GM19035 (cell line): ENCODE measurements at regions not wholly inside any gene's neighbourhood (a gene's known extent, or its start where the extent isn't known, plus 50 kb on each side); places are given as distances from the start of the nearest gene placed in this dataset.
"Not testable (repeated sequence)": the region's sequence is repeated elsewhere in the genome, so short reads cannot be mapped to it uniquely, and the experiment has no call there.

ENCODE experiments used
- ATAC-seq: cut with Tn5 transposase; IDR thresholded peaks from one replicate; pipeline ENCODE4 v1.9.1; 2021; ENCODE audit not compliant: unreplicated experiment

DNA sequence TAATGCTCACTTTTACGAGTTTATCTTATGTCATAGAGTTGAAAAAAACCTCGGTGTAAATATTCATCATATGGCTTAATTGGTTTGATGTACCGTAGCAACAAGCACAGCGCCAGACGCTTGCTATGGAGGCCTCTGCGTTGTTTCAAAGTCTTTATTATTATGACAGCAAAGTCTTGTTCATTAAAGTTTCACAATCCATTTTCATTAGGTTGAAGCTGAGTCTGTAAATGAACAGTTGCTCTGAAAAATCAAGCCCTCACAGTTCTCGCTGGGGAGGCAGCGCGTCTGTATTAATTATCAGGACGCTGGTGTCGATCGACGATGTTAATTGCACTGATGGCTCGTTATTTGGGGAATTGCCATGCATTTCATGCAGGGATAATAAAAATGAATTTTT, 185.6 kb downstream of the INSC start:
- no peak for ATAC-seq

DNA sequence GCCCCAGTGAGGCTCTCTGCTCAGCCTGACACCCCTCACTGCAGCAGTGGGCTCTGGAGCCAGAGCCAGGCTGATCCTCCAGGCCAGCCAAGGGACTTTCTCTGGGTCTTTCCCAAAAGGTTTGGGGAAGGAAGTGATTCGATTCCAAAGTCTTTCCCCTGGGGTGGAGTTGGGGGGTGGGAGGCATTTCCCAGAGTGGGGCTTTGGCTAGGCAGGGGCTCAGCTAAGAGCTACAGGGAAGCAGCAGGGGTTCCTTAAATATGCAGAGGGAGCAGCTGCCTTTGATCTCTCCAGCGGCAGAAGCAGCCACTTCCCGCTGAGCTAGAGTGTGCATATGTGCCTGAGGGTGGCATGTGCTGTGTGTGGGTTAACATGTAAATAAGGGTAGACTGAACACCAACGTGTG, 192.9 kb downstream of the INSC start:
- ATAC-seq = no peak

- no peak for ATAC-seq
Observed at GRCh38 chr11:15308840-15309239, 194.1 kb downstream of the INSC start.

GRCh38 chr11:15309296-15309695, 194.6 kb downstream of the INSC start:
- ATAC-seq = no peak

- no peak for ATAC-seq
Observed at GRCh38 chr11:15313862-15314261, 199.1 kb downstream of the INSC start.

GRCh38 chr11:15318814-15319213, 204.1 kb downstream of the INSC start:
- no peak for ATAC-seq

DNA sequence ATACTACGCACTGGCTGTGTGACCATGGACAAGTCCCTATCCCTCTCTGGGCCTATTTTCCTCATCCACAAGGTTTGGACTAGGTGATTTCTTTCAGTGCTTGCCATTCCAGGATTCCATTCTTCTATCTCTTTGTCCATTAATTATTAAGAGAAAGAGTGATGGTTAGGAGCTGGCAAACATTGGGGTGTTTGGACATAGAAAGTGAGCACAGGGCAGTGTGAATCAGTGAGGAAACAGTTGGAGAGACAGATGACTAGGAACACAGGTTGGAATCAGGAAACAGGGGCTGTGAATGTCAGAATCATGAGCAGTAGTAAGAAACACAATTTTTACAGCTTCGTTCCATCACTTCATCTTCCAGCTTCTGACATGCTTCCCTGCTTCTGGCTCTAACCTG, 211.8 kb downstream of the INSC start:
- ATAC-seq = no peak

- no peak for ATAC-seq
Observed at GRCh38 chr11:15327786-15328231, 213.1 kb downstream of the INSC start.

GRCh38 chr11:15333407-15333806, 218.7 kb downstream of the INSC start:
- ATAC-seq = no peak

DNA sequence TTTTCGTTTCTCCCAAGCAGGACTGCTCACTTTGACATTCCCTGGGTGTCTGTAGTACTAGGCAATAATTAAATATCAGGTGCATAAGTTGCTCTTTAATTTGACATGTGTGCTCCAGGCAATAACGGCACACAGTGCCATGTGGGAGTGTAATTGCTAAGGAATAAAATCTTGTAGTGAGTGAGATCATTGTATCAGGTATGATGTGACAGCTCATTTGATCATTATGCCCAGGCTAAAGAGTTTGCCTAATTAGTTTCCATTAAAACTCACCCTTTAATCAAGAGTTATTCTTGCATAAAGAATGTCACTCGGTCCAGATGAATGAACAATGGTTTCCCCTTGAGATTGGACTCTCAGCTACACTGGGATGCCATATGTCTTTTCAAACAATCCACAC, 220.0 kb downstream of the INSC start:
- ATAC-seq = no peak

GRCh38 chr11:15336021-15336420, 221.3 kb downstream of the INSC start:
- ATAC-seq = no peak

GRCh38 chr11:15339302-15339701, 224.6 kb downstream of the INSC start:
- ATAC-seq = no peak

GRCh38 chr11:15341587-15341986, 226.9 kb downstream of the INSC start:
- ATAC-seq = no peak

DNA sequence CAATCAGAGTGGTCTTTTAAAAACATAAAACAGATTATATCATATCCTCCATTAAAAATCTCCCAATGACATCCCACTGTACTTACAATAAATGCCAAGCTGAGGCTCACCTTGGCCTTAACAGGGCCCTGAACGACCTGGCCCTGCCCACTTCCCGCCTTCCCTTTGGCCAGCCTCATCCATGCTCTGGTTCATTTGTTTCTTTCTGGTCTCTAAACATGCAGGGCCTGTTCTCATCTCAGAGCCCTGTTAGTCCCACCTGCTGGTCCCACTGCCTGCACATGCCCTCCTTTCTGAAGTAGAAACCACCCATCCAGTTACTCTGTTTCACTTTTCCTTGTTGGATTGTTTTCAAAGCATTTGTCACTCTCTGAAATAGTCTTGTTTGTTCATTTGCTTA, 227.4 kb downstream of the INSC start:
- no peak for ATAC-seq

GRCh38 chr11:15346907-15347306, 232.2 kb downstream of the INSC start:
- ATAC-seq = no peak

GRCh38 chr11:15347969-15348734, 233.4 kb downstream of the INSC start:
- no peak for ATAC-seq

DNA sequence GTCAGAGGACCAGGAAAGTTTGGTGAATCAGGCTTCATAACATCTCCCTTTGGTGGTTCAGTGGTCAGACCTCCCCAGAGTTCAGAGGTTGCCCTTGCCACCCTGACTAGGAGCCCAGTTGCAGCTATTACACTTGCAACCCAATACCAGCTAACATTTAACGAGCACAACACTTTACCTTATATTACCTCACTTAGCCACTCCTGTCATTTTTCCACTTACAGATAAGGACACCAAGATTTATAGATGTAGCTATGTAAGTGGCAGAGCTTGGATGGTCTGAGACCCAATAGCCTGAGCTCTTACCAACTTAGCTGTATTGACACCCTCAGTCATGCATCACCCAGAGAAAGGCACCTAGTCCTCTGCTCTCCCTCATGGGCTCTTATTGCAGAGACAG, 234.7 kb downstream of the INSC start:
- no peak for ATAC-seq

GRCh38 chr11:15361316-15361715, 246.6 kb downstream of the INSC start:
- ATAC-seq = no peak

DNA sequence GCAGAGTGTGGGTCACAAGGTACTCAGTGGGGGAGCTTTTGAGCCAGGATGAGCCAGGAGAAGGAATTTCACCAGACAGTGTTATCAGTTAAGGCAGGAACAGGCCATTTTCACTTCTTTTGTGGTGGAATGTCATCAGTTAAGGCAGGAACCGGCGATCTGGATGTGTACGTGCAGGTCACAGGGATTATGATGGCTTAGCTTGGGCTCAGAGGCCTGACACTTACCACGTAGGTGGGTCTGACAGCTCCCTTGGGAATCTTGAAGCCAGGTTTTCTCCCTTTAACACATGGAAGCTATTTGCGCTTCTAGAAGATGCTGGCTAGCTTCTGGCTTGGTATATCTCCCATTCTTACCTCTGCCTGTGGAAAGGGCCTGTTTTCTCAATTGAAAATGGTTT, 250.6 kb downstream of the INSC start:
- ATAC-seq = not testable (repeated sequence)

- ATAC-seq = no peak
Observed at GRCh38 chr11:15367695-15368094, 253.0 kb downstream of the INSC start.

- ATAC-seq = no peak
Observed at GRCh38 chr11:15370495-15371147, 255.9 kb downstream of the INSC start.

- ATAC-seq = no peak
Observed at GRCh38 chr11:15371533-15371932, 256.8 kb downstream of the INSC start.

- ATAC-seq = no peak
Observed at GRCh38 chr11:15374418-15374817, 259.7 kb downstream of the INSC start.
